ACHN (cell line): ENCODE measurements at regions not wholly inside any gene's neighbourhood (a gene's known extent, or its start where the extent isn't known, plus 50 kb on each side); places are given as distances from the start of the nearest gene placed in this dataset.

ENCODE experiments used
- DNase-seq: peaks from one replicate; pipeline ENCODE4 v3.0.0-alpha.2; 2015
- in situ Hi-C: cut with HindIII; loops from 2 replicates; pipeline ENCODE4 v1.10.0; 2017; ENCODE audit warnings: low sequenced_read_pairs, low pct_ligation_motif_present, low pct_unique_long_range_greater_than_20kb

GRCh38 chr3:23044463-23044862, 158.7 kb upstream of the UBE2E2 start:
- in situ Hi-C loops: no loop called here
- no peak for DNase-seq

DNA sequence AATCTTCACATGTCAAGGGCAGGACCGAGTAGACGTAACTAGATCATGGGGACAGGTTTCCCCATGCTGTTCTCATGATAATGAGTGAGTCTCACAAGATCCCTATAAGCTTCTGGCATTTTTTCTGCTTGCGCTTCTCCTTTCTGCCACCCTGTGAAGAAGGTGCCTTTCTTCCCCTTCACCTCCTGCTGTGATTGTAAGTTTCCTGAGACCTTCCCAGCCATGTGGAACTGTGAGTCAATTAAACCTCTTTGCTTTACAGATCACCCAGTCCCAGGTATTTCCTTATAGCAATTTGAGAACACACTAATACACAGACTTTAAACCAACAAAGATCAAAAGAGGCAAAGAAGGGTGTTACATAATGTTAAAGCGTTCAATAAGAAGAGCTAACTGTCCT, 156.6 kb upstream of the UBE2E2 start:
- in situ Hi-C loops: no loop called here
- DNase-seq: no peak

DNA sequence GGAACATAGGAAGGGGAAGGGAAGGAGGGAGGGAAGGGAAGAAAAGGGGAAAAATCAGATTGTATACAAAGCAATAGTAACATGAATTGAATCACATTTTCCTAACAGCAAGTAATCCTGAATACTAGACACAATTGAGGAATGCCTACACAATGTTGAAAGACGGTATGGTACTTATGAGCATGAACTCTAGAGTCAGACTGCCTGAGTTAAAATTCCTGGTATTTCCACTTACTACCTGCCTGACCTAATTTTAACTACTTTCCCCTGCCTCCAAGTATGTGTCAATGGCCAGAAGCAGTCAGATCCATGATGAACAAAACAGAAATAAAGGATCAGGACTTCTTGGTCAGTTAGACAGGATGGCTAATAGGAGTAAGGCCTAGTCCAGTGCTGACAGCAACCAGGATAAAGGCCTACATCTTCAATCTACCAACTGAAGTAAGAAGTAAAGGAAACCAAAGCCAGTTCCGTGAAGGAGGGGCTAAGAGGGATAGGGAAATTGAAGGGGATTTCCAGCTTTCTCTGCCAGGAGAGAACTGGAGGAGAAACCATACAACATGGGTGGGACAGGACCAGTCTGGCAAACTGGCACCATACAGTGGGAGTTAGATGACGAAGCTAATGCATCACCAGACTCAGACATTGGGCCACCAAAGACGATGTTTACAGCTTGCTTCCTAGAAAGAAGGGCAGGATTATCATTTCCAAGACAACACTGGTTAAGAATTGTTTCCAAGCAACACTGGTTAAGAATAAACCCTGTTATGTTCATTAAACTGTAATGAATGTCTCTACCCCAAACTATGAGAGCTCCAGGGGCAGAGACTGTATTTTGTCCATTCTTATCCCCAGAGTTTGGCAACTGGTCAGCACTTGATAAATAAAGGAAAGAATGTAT, 151.6 kb upstream of the UBE2E2 start:
- no peak for DNase-seq
- in situ Hi-C loops: no loop called here

DNA sequence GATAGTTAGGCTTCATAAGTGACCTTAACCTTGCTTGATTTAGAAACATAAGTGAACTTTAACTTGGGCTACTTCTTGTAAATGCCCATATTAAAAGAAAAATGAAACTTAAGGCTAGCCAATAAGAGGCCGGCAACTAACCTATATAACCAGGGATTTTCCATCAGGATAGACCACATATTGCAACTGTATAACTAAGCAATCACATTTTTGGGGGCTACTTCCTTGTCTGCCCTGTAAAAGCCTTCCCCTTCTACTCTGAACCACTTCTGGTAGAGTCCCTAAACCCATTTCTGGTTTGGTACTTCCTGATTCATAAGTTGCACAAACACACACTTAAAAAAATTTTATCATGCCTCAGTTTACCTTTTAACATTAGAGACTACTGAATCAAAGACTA, 150.9 kb upstream of the UBE2E2 start:
- DNase-seq: no peak
- in situ Hi-C loops: no loop called here

GRCh38 chr3:23052620-23053019, 150.5 kb upstream of the UBE2E2 start:
- in situ Hi-C loops: no loop called here
- DNase-seq: no peak

DNA sequence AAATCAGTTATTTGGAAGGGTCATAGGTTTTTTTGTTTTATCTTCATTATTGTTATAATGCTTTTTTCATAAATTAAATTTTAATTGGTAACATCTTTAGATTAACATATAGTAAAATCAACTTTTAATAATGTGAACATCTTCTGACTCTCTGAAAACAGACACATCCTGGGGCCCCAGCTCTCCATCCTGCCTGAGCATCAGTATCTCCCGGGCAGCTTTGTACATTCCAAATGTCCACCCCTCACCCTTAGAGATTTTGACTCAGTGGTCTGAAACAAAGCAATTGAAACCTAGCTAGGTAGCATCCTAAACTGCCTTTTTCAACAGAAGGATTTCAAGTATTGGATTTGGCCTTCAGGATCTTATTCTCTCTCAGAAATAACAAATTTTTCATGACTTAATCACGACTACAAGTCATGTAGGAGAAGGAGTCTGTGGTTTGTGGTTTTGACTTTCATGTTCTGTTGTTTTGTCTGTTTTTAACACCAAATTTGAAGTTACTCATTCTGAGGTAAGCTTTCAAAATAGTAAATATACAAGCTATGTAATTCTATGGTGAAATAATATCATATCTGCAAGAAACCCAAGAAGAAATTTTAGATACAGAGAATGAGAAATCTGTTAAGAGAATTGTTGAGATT, 147.3 kb upstream of the UBE2E2 start:
- in situ Hi-C loops: no loop called here
- DNase-seq: peak; percentile 65

GRCh38 chr3:23062582-23062981, 140.5 kb upstream of the UBE2E2 start:
- no peak for DNase-seq
- in situ Hi-C loops: no loop called here

GRCh38 chr3:23062982-23063381, 140.1 kb upstream of the UBE2E2 start:
- DNase-seq: no peak
- in situ Hi-C loops: no loop called here

DNA sequence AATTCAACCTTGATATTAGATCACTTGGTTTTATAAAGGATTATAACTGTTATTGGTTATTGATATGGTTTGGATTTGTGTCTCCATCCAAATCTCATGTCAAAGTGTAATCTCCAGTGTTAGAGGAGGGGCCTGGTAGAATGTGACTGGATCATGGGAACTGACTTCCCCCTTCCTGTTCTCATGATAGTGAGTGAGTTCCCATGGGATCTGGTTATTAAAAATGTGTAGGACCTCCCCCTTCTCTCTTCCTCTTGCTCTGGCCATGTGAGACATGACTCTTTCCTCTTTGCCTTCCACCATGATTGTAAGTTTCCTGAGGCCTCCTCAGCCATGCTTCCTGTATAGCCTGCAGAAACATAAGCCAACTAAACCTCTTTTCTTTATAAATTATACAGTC, 136.0 kb upstream of the UBE2E2 start:
- DNase-seq: no peak
- in situ Hi-C loops: no loop called here

DNA sequence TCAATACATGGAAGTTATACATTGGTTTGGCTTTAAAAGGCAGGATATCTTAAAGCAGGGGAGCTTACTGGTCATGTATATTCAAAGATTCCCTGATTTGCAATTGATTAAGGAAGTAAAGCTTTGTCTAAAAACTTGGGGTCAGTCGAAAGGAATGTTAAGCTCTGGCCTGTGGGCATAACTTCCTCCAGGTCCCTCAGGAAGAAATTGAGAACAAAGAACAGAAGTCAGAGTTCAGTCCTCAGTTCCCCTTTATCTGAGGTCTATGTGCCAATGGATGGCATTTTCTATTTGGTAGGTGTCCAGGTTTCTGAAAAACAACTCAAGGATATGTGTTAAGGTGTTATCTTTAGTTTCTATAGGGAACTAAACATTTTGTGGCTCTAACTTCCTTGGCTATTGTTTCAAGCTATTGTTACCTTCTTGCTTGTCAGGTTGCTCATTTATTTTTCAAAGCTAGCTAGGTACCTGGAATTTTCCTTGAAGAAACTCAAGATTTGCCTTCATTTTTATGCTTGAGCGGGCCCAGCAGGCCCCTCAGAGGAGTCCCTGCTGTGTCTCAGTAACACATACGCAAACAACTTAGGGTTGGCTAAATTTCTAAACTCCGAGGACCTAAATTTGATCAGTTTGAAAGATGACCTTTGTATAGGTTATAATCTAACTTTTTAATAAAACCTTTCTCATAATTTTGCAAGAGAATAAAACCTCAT, 135.0 kb upstream of the UBE2E2 start:
- in situ Hi-C loops: no loop called here
- DNase-seq: no peak

DNA sequence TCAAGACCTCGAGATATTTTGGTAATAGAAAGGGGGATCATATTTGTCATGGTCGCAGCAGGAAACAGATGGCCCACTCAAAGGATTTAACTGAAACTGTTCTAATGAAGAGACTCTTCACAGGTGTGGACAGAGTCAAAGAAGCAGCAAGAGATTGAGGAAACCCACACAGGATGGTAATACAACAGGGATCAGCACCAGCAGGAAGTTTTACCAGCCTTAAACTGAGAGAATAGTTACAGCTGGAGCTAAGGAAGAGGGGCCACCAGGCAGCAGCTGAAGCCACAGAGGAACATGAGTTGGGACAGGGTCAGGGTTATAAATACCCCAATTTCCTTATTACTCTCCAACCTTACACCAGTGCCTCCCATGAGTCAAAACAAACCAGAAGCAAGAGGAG, 131.8 kb upstream of the UBE2E2 start:
- no peak for DNase-seq
- in situ Hi-C loops: no loop called here

DNA sequence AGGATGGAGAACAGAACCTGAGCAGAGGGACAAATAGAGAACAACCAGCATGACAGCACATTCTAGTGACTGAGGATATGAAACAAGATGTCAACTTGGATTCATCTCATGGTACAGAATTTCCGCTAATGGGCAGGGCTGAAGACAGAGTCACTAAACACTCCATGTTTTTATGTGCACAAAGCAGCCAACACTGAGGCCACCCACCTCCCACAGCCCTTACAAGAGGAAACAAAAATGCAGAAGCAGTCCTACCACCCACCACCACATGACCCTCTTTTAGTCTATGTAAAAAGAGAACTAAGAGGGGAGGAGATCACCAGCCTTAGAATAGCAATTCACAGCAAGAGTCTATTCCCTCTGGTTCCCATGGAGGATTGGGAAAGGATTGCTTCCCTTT, 131.4 kb upstream of the UBE2E2 start:
- no peak for DNase-seq
- in situ Hi-C loops: no loop called here

DNA sequence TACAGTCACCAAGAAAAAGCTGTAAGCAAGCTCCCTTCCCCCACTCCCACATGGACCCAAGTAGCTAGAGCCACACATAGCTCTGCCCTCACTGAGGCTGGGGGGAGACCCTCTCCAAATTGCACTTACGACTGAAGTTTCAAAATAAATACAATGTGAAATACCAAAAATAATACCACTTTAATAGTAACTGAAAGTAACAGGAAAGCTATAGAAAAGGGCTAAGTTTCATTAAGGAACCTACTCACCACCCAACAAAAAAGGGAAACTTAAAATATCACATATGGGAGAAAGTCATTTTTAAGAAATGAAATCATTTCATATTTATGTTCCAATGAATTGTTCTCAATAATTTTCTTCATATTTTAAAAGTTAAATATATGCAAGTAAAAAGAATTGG, 130.4 kb upstream of the UBE2E2 start:
- in situ Hi-C loops: no loop called here
- no peak for DNase-seq

DNA sequence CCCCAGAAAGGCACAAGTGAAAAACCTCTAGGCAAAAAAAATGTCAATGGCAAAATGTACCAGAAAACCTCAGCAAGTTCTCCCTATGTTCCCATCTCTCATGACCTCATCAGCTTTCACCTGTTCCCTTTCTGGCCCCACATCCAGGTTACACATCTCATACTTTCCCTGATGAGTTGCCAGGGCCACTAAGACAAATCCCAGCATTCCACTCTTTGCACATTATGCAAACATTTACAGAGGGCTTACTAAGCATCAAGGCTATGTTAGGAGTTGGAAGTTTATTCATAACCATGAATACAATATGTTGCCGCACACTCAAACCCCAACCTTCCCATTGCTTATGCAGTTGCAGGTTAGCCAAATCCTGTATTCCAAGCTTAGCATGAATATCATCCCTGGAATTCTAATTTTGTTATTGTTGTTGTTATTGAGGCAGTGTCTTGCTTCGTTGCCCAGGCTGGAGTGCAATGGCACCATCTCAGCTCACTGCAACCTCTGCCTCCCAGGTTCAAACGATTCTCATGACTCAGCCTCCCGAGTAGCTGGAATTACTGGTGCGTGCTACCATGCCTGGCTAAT, 129.3 kb upstream of the UBE2E2 start:
- in situ Hi-C loops: no loop called here
- DNase-seq: peak; percentile 49

GRCh38 chr3:23075496-23075895, 127.6 kb upstream of the UBE2E2 start:
- DNase-seq: peak; percentile 4
- in situ Hi-C loops: no loop called here

DNA sequence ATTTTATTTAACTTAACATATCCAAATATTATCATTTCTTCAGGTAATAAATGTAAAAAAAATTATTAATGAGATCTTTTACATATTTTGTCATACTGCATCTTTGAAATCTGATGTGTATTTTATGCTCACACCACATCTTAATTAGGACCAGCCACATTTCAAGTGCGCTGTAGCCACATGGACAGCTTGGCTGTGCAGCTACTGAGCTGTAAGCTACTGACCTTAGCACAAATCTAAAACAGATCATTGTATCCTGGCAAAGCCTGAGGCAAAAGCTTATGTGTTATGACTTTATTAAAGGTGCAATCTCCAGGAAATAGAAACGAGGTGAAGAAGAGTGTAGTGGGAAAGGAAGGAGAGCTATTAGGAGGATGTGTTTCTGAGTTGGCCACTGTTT, 126.7 kb upstream of the UBE2E2 start:
- DNase-seq: no peak
- in situ Hi-C loops: no loop called here

DNA sequence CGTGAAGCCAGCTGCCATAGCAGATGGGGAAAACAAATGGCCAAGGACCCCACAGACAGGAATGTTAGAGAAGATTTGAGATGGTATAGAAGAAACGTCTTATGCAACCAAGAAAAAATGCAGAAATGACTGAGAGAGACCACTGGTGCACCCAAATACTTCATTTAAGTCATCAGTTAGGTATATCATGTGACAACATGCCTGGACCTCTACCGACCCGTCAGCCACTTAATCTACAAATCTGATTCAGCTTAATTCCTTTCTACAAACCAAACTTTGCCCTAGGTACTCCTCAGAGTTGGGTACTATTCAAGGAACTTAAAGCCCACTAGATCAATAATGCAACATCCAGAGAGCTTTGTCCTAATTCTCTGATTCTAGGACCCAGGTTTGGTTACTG, 126.0 kb upstream of the UBE2E2 start:
- DNase-seq: no peak
- in situ Hi-C loops: no loop called here

- no peak for DNase-seq
Observed at GRCh38 chr3:23078735-23079134, 124.4 kb upstream of the UBE2E2 start.

DNA sequence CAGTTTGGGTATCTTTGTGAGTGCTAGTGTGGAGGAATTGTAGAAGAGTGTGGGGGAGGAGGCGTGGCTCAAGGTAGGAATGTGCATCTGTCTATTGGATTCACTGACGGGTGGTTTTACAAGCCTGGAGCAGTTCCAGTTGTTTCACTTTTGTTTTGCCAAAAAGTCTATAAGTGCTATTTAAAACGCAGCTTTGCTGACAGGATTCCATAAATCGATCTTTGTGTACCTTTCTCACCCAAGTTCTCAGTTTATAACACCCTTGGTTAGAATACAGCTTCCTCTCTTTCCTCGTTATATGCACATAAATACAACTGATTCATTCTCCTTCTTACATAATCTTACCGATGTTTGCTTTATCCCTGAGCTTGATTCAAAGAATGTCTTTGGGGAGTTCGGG, 123.2 kb upstream of the UBE2E2 start:
- peak; percentile 29 for DNase-seq
- in situ Hi-C loops: no loop called here

More at GRCh38 chr3:23078735-23079134, 124.4 kb upstream of the UBE2E2 start:
- in situ Hi-C loops: no loop called here
